Activated CD4-positive, alpha-beta T cell treated with anti-CD3 and anti-CD28 coated beads for 4 hours (primary cell): ENCODE measurements at regions not wholly inside any gene's neighbourhood (a gene's known extent, or its start where the extent isn't known, plus 50 kb on each side); places are given as distances from the start of the nearest gene placed in this dataset.

Experiments
- DNase-seq, 2 donors: peaks; one replicate each; pipeline ENCODE4 v3.0.0-alpha.2; 2020

DNA sequence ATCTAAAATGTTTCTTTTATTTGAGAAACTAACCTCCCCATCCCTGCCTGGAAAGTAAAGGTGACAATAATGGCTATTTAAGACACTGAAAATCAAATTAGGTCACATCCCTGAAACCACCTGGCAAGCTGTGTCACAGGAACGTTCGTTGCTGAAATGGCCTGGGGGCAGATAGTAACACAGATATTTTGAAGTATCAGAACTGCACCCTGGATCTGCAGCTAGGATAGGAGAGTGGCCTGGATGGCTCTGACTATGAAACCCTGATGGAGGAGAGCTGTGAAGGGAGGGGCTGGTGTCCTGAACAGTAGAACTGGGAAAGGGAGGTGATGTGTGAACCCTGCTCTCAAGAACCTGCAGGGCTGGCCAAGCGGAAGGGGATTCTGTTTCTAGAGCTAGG is 648.3 kb upstream of the CFAP20DC start:
- DNase-seq = no peak

DNA sequence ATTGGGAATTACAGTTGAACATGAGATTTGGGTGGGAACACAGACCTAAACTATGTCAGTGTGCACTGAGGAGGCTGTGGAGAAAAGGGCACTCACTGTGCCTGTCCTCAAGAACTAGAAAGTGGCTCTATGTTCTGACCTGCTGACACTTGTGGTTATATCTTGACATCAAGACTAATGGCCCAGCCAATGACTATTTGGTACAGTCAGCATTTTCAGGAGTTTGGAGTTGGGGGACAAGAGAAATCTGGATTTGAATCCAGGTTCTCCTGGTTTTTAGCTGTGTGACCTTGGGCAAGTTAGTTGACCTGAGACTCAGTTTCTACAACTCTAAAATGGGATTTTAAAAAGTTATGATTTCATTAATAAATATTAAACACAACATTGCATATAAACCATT is 647.0 kb upstream of the CFAP20DC start:
- DNase-seq = no peak

DNA sequence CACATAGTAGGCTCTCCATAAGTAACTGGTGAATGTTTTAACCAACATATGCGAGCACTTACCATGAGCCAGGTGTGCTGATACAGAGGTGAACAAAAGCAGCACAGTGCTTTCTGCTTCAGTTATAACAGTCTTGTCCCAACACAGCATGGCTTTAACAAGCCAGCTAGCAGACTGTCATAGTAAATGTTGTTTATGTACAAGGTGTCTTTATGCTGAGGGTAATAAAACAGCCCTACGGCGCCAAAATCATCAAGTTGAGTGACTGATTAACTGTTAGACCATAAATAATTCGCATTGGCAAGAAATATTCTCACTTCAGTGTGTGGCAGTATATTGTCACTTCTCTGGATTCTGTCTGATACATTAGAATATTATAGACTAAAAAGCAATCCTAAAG is 646.0 kb upstream of the CFAP20DC start:
- DNase-seq = no peak

DNA sequence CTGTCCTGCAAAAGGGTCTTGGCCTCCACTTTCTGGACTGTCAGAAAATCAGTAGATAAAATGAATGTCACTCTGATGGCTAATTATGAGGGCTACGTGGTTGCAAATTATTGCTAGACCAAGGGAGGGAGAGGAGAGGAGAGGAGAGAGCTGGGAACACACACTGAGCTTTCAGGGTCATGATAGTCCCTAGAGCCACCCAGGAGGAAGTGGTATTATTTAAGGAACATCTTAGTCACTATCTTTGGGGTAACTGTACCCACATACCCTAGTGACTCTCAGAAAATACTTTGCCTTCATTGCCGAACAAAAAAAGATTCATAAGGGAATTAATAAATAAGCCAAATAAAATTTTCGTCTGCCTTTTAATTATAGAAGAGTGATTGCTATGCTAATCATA is 642.3 kb upstream of the CFAP20DC start:
- DNase-seq = no peak

DNA sequence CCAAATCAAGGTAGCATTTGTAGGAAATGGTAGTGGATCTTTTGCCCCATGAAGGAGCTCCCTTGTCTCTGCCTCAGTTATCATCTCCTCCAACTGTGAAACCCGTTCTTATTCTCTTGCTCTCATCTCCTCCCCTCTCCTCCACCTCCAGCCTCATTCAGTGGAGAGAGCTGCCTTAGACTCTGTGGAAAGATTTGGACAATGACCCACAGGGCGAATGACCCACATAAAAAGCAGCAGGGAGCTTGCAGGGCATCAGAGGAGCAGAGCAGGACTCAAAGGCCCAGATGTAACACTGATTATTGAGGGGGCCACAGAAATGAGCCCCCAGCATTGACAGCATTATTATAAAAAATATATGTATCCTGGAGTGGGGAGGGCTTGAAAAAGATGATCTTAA is 641.1 kb upstream of the CFAP20DC start:
- DNase-seq = no peak

DNA sequence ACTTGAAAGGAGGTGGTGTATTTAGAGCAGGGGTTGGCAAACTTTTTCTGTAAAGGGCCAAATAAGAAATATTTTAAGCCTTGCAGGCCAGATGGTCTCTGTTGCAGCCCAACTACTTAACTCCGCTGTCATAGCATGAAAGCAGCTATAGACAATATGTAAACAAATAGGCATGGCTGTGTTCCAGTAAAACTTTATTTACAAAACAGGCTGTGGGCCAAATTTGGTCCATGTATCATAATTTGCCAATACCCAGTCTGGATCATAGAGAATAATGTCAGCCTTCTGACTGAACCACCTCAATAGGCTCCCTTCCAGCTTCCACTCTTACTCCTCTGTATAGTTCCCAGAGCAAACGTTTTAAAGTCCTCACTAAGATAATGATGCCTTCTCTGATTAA is 638.8 kb upstream of the CFAP20DC start:
- DNase-seq = no peak

DNA sequence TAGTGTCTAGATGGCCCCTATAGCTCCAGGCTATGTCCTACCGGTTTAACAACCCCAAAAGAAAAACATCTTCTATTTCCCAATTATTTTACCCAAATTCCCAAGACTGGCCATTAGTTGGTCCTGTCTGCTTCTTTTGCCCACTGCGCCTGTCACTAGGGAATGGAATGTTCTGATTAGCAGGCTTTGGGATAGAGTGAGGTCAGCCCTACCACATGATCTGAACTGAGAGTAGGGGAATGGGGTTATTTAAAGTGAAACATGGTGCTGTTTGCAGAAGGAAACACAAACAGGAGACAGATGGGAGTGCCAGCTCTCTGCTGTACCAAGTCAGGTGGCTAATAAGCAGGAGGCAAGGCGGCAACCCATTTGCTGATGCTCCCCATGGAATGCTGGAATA is 635.6 kb upstream of the CFAP20DC start:
- DNase-seq = no peak

DNA sequence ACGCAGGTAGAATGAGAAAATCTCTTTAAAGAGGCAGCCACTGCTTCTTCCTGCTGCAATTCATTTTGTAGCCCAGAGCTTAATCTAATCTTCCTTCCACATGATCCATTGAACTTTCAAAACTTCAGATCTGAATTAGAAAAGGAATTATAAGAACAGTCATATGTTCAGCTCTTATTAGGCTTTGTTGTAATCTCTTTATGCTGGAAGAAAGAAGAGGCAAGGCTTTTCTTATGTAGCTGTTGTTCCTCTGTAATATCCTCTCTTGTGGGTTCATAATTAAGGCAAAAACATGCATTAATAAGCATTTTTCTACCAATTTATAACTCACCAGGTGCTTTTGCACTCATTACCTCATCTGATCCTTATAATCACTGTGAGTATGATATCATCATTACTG is 634.9 kb upstream of the CFAP20DC start:
- no peak for DNase-seq

DNA sequence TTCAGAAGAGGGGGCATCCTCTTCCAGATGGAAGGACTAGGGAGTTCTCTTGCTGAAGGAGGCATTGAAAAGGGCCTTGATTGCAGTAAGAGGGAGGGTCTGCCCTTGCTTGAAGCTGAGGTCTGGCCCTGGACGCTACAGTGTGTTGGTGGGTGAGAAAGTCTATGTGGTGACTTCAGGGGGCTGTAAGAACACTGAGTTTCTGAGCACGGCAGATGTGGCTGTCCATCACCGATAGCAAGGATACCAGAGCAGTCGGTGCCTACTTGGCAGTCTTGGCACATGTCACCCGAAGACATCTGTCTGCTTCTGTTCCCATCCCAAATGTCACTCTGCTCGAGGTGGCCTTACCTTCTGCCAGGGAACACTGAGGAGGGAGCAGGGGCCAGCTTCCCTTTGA is 631.1 kb upstream of the CFAP20DC start:
- no peak for DNase-seq

DNA sequence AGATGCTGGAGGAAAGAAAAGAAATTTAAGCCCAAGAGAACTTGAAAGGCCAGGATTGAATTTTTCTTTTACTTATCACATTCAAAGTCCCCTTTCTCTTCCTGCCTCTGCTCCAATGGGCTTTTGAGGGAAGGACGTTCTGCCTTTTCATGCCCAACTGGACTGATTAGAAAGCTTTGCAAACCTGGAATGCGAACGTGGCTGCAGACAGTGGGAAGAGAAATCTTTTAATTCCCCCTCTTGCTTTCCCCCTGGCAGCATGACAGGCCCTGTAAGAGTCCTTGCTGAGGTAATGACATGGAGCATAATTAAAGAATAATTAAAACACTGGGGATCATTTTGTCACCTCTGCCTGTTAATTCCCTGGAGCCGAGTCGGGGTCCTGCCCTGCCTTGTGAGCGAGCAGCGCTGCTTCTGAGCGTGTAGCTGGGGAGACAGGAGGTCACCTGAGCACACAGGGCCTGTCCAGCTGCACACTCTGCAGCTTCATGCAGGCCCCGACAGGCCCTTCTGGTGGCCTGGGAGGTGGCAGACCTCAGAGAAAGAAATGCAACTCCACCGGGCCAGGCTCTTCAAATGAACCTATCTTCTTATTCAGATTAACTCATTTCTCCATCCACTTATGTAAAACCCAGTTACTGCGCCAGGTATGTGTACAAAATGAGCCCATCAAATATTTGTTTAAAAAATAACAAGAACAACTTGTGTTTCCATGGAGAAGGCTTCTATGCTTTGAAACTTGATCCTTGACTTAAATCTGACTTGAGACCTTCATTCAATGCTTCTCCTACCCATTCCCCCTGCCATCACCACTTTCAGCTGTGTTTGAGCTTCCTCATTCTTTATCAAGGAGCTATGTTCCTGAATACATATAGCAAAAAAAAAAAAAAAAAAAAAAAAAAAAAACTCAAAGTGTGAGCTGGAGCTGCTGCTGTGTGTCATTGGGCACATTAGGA is 628.2 kb upstream of the CFAP20DC start:
- DNase-seq = no peak

DNA sequence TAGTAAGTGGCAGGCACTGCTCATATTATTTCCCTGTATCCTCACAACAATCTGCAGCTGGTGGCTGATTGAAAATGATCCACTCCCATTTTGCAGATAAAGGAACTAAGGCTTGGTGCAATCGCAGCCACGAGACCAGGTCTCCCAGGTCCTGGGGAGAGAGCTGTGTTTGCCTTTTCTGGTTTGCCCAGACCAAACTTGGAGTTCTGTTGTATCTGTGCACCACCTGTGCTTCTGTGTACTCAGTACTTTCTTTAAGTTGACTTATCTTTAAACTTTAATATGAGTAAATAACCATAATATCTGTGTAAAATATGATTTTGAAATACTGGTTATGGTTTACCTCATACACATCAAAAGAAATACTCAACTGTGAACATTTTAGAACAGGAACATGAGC is 625.7 kb upstream of the CFAP20DC start:
- no peak for DNase-seq

DNA sequence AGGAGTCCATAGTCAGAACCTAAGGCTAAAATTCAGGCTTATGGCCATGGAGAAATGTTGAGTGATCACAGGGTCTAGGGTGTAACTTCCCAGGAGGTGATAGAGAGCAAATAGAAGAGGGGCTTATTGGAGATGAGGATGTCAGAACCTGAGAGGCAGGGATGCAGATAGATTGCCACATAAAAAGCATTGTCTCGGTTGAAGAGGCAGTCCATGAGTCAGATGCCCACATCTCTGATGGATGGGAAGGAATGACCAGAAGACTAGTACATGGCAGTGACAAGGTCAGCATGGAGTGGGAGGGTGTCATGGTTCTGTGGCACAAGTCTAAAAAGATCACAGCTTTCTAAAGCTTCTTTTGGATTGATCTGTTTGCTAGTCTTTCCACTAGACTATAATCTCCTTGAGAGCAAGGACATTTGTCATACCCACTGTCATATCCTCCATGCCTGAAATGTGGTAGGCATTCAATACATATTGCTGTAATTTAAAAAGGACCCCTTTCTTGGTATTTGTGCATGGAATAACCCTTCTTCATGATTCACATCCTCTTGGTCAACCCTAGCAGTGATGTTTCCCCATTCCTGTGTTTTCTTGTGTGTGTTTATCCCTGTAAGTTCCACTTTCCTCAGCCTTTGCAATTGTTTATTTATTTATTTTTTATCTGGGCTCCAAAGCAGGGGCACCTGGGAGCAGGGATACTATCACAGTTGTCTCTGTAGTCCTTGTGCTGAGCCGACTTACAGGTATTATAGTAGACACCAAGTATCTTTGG is 613.4 kb upstream of the CFAP20DC start:
- no peak for DNase-seq

DNA sequence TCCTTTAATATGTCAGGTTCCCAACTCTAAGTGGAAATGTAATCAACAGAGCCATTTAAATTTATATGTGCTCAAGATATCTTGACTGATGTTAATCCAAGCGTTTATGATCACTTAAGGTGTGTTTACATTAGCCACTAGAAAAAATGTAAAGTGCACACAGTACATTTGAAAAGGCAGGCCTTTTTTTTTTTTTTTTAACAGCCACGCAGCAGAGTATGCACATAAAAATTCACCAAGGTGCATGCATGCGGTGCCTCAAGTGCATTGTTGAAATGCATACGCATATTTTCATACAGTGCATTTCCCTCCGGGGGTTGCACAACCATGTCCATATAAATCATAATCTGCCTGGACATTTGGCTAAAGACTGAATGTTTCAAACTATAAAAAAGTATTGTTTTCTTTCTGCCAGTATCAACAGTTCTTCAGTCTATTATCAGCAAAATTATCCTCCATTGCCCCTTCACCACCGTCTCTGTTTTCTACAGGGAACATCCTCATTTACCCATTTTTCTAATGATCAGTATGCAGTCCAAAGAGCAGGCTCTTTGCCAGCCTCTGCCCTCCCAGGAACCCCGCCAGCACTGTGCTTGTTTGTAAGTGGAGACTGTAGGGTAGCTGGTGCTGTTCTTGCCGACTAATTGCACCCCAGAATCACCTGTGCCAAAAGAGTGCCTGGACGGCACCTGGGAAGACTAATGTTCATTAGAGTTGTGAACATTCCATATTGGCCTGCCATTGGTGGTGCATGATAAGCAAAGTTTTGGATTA is 611.2 kb upstream of the CFAP20DC start:
- no peak for DNase-seq

DNA sequence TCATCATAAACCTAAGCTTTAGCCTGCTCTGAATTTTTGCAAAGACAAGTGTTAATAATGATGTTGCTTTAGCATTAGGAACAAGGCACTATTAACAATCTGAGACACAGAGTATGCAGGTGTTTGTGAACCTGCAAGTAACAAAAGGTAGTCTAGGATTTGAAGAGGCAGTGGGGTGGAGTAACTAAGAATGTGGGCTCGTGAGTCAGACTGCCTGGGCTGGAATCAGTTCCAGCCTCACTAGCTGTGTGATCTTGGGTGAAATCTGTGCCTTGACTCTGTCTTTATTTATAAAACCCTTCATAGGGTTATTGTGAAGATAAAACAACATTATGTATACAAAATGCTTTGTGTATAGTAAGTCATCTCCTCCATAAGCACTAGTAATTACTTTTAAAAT is 610.6 kb upstream of the CFAP20DC start:
- DNase-seq = no peak

DNA sequence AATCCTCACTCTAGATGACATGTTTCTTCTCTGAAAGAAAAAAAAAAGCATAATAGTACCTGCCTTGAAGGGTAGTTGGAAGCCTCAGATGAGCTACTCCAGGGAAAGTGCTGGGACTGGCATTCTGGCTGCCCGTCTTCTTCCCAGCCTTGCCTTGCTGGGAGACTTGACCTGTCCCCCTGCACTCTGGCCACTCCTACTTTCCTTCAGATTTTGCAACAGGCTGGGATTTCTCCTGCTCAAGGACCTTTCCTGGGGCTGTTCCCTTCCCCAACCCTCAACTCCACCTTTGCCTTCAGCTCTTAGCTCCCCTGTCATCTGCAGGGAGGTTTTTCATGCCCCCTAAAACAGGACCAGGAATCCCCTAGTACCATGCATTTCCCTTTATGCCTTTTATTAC is 609.9 kb upstream of the CFAP20DC start:
- DNase-seq = no peak

DNA sequence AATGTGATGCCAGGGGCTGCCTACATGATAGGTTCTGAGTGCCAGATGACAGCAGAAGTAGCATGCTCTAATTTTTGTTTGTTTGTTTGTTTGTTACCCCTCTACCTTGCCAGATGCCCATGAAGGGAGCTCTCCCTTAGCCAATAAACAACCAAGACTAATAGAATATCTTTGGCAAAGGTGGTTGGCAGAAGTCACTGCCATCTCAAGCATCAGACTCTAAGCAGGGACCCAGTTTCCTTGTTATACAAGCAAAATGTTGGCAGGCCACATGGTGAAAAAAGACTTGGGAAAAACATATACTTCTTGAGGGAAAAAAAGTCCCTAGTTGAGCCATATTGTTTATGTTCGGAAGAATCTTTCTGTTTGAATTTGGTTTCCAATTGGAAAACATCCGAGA is 609.0 kb upstream of the CFAP20DC start:
- DNase-seq = no peak

DNA sequence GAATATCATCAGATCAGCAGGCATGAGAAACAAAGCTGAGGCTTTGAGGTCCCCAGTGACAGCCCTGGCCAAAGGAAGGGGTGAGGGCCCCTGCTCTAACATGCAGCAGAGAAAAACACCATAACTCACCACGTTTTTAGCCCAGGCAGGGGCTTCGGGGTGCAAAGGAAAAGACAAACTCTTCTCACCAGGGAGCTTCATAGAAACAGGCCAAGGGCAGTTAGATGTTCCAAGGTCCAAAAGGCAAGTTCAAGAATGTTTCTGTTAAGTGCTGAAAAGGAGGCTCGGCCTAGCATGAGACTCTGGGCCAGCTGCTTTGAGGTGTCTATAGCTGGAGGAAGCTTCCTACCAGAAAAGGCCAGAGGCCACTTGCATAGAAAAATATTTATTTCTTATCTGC is 608.4 kb upstream of the CFAP20DC start:
- no peak for DNase-seq

DNA sequence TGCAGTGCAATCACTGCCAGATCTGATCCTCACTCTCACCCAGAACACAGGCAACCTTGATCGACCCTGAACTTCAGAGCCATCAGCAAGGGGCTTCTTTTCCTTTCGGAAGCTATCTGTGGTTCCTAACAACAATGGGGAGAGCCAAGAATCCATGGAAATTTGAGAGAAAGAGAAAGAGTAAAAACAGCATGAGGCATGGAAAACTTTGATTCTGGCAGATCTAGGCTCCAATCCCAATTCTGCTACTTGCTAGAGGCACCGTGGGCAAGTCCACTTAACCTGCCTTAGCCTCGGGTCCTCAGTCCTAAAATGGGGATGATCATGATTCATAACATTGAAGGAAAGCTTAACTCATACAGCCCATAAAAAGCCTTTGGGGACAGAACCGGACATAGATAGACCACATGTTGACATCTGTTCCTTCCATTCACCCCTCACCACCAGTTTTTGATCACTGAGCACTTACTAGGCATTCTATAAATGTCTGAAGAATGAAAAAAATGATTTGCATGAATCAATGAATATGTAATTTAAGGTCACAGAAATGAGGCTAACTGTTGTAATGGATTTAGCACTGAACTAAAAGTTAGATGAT is 605.7 kb upstream of the CFAP20DC start:
- no peak for DNase-seq

DNA sequence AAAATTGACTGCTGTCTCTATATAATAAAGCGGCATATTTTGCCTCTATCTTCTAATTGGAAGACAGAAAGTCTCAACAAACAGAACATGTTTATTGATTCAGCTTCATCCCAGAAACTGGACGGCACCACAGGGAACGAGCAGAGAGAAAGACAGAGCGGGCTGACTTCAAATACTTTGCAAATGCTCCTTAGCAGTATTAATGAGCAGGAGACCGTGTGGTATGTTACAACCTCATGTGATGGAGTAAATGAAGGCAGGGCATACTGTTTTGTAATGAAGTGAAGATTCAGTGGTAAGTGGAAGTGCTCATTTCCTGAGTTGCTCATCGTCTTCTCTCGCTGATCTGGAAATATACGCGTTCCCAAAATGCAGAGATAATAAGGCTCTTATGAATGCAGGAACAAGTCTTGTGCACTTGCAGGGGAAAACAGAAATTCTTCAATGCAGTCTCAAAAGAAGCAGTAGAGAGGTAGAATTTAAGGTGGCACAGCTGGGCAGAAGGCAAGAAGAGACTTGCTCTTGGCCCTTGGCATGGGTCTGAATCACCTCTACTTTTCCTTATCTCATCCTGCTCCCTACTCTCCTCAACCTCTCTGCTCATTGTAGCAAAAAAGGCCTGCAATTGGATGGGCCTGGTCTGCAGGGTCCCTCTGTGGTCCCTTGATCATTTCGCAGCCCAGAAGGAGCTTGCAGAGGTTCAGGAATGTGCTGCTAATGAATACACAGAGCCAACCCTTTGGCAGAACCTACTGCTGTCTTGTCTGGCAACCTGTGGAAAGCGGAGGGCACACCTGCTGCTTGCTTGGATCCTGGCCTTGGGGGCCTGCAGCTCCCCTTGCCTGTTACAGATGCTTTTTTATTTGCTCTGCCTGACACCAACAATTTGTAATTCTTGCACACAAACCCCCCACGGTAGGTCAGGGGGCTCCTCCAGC is 604.9 kb upstream of the CFAP20DC start:
- DNase-seq = no peak

DNA sequence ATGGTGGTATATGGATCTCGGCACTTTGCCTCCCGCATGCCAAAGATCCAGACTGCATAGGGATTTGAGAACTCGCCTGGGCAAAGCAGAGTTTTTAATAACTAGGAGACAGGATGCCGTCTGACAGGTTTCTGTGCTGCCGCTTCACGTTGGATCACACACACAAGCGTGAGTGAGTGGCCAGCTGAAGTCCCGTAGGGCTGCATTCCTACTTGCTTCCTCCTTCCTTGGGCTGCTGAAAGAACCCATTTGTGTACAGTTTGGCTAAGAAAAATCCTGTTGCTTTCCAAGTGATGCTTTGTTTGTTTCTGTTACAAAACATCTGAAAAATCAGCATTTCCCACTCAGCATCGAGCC is 604.3 kb upstream of the CFAP20DC start:
- DNase-seq = no peak

DNA sequence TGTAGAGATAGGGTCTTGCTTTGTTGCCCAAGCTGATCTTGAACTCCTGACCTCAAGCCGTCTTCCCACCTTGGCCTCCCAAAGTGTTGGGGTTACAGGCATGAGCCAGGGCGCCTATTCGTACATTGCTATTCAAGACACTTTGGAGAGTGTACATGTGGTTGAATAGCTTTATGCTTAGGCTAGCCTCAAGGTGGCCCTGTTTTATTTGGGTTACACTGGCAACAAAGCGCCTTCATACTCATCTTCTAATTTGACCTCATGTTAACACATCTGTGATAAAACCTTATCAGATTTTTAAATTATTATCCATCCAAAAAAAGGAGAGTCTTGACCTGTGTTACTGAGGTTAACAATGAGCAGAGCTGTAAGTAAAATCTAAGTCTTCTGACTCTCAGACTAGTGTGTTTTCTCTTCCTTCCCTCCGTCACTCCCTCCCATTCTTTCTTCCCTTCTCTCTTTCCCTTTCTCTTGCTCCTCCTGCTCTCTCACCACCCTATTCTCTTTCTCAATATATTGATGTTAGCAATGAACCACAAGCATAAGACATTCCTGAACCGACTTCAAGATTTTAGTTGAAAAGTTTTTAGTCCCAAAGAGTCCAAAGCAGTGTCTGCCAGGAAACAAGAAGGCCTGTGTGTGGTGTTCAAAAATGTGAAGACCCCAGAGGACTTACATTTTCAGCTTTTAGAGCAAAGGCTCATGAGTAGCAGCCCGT is 603.7 kb upstream of the CFAP20DC start:
- no peak for DNase-seq
